HepG2 (cell line): ENCODE measurements at regions not wholly inside any gene's neighbourhood (a gene's known extent, or its start where the extent isn't known, plus 50 kb on each side); places are given as distances from the start of the nearest gene placed in this dataset.

Experiments
- ESRRA ChIP-seq: sonication (generic); formaldehyde crosslinking; IDR thresholded peaks from 2 replicates; pipeline ENCODE4 v1.5.1; 2020; ENCODE audit warnings: mild to moderate bottlenecking, low read depth, missing genetic modification reagents
- POLR2AphosphoS2 ChIP-seq: IDR thresholded peaks from 2 replicates; pipeline ENCODE4 v1.6.1; 2011; ENCODE audit warnings: low read depth, low read length, improper control_type of control experiment
- ZNF234 ChIP-seq: sonication (generic); formaldehyde crosslinking; conservative IDR thresholded peaks from 2 replicates; pipeline ENCODE4 v1.5.1; 2020; ENCODE audit warnings: mild to moderate bottlenecking, missing genetic modification reagents
- ZSCAN31 ChIP-seq: sonication (generic); formaldehyde crosslinking; IDR thresholded peaks from 2 replicates; pipeline ENCODE4 v1.5.0; 2020; ENCODE audit warnings: low read depth, mild to moderate bottlenecking, missing genetic modification reagents
- TF ChIP-seq, protein P1 (sequence below): sonication (generic); formaldehyde crosslinking; IDR thresholded peaks from 2 replicates; pipeline ENCODE4 v1.9.0; 2022; ENCODE audit warnings: missing genetic modification reagents, mild to moderate bottlenecking, borderline replicate concordance
- TF ChIP-seq, protein P2 (sequence below): sonication (generic); formaldehyde crosslinking; IDR thresholded peaks from 2 replicates; pipeline ENCODE4 v1.4.0; 2020; ENCODE audit warnings: missing genetic modification reagents
- TF ChIP-seq, protein P3 (sequence below): sonication (generic); formaldehyde crosslinking; IDR thresholded peaks from 2 replicates; pipeline ENCODE4 v1.9.0; 2021; ENCODE audit warnings: mild to moderate bottlenecking, missing genetic modification reagents
- TF ChIP-seq, protein P4 (sequence below): sonication (generic); formaldehyde crosslinking; IDR thresholded peaks from 2 replicates; pipeline ENCODE4 v1.4.0; 2020; ENCODE audit warnings: missing genetic modification reagents
- TF ChIP-seq, protein P5 (sequence below): sonication (generic); formaldehyde crosslinking; IDR thresholded peaks from one replicate; pipeline ENCODE4 v1.5.1; 2020; ENCODE audit warnings: mild to moderate bottlenecking, missing genetic modification reagents; ENCODE audit errors: not compliant biosample characterization

DNA sequence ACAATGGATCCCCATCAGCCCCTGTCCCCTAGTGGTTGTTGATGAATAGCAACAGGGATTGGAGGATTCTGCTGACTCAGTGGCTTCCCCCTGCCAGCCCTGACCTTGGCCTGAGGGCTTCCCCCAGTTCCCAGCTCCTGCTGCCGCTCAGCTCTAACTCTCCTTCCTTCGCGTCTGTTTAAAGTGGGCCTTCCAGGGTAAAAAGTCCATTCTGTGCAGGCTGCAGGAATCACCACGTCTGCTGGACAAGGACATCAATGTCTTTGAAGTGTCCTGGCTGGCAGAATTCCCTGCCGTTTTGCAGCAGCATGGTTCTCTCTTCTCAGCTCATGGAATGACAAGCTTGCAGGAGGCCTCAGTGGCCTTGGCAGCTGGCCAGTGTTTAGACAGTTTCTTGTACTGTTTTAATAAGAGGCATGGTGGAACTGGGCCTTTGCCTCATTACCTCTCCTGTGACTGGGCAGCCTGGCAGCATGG, 152.5 kb upstream of the STX18 start (continued):
- TF ChIP-seq ZSCAN31, result no peak; the same call in 1 of the 2 replicates
- TF ChIP-seq POLR2AphosphoS2, result no peak
- no peak for TF ChIP-seq ZNF234 (CRISPR knock-in tag)
- TF ChIP-seq, protein P1, sequence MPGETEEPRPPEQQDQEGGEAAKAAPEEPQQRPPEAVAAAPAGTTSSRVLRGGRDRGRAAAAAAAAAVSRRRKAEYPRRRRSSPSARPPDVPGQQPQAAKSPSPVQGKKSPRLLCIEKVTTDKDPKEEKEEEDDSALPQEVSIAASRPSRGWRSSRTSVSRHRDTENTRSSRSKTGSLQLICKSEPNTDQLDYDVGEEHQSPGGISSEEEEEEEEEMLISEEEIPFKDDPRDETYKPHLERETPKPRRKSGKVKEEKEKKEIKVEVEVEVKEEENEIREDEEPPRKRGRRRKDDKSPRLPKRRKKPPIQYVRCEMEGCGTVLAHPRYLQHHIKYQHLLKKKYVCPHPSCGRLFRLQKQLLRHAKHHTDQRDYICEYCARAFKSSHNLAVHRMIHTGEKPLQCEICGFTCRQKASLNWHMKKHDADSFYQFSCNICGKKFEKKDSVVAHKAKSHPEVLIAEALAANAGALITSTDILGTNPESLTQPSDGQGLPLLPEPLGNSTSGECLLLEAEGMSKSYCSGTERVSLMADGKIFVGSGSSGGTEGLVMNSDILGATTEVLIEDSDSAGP (CRISPR knock-in tag), result peak; percentile 81
- TF ChIP-seq, protein P2, sequence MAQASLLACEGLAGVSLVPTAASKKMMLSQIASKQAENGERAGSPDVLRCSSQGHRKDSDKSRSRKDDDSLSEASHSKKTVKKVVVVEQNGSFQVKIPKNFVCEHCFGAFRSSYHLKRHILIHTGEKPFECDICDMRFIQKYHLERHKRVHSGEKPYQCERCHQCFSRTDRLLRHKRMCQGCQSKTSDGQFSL (CRISPR knock-in tag), result 0 out of 2 replicates have a peak, but pooled peaks have one; percentile 30
- TF ChIP-seq, protein P3, sequence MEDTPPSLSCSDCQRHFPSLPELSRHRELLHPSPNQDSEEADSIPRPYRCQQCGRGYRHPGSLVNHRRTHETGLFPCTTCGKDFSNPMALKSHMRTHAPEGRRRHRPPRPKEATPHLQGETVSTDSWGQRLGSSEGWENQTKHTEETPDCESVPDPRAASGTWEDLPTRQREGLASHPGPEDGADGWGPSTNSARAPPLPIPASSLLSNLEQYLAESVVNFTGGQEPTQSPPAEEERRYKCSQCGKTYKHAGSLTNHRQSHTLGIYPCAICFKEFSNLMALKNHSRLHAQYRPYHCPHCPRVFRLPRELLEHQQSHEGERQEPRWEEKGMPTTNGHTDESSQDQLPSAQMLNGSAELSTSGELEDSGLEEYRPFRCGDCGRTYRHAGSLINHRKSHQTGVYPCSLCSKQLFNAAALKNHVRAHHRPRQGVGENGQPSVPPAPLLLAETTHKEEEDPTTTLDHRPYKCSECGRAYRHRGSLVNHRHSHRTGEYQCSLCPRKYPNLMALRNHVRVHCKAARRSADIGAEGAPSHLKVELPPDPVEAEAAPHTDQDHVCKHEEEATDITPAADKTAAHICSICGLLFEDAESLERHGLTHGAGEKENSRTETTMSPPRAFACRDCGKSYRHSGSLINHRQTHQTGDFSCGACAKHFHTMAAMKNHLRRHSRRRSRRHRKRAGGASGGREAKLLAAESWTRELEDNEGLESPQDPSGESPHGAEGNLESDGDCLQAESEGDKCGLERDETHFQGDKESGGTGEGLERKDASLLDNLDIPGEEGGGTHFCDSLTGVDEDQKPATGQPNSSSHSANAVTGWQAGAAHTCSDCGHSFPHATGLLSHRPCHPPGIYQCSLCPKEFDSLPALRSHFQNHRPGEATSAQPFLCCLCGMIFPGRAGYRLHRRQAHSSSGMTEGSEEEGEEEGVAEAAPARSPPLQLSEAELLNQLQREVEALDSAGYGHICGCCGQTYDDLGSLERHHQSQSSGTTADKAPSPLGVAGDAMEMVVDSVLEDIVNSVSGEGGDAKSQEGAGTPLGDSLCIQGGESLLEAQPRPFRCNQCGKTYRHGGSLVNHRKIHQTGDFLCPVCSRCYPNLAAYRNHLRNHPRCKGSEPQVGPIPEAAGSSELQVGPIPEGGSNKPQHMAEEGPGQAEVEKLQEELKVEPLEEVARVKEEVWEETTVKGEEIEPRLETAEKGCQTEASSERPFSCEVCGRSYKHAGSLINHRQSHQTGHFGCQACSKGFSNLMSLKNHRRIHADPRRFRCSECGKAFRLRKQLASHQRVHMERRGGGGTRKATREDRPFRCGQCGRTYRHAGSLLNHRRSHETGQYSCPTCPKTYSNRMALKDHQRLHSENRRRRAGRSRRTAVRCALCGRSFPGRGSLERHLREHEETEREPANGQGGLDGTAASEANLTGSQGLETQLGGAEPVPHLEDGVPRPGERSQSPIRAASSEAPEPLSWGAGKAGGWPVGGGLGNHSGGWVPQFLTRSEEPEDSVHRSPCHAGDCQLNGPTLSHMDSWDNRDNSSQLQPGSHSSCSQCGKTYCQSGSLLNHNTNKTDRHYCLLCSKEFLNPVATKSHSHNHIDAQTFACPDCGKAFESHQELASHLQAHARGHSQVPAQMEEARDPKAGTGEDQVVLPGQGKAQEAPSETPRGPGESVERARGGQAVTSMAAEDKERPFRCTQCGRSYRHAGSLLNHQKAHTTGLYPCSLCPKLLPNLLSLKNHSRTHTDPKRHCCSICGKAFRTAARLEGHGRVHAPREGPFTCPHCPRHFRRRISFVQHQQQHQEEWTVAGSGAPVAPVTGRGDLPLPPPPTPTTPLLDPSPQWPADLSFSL, result peak; percentile 59; the same call in 1 of the 2 replicates
- TF ChIP-seq ESRRA (CRISPR knock-in tag), result peak; percentile 76
- TF ChIP-seq, protein P4, sequence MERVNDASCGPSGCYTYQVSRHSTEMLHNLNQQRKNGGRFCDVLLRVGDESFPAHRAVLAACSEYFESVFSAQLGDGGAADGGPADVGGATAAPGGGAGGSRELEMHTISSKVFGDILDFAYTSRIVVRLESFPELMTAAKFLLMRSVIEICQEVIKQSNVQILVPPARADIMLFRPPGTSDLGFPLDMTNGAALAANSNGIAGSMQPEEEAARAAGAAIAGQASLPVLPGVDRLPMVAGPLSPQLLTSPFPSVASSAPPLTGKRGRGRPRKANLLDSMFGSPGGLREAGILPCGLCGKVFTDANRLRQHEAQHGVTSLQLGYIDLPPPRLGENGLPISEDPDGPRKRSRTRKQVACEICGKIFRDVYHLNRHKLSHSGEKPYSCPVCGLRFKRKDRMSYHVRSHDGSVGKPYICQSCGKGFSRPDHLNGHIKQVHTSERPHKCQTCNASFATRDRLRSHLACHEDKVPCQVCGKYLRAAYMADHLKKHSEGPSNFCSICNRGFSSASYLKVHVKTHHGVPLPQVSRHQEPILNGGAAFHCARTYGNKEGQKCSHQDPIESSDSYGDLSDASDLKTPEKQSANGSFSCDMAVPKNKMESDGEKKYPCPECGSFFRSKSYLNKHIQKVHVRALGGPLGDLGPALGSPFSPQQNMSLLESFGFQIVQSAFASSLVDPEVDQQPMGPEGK, result 0 out of 2 replicates have a peak, but pooled peaks have one; percentile 40
- TF ChIP-seq, protein P5, sequence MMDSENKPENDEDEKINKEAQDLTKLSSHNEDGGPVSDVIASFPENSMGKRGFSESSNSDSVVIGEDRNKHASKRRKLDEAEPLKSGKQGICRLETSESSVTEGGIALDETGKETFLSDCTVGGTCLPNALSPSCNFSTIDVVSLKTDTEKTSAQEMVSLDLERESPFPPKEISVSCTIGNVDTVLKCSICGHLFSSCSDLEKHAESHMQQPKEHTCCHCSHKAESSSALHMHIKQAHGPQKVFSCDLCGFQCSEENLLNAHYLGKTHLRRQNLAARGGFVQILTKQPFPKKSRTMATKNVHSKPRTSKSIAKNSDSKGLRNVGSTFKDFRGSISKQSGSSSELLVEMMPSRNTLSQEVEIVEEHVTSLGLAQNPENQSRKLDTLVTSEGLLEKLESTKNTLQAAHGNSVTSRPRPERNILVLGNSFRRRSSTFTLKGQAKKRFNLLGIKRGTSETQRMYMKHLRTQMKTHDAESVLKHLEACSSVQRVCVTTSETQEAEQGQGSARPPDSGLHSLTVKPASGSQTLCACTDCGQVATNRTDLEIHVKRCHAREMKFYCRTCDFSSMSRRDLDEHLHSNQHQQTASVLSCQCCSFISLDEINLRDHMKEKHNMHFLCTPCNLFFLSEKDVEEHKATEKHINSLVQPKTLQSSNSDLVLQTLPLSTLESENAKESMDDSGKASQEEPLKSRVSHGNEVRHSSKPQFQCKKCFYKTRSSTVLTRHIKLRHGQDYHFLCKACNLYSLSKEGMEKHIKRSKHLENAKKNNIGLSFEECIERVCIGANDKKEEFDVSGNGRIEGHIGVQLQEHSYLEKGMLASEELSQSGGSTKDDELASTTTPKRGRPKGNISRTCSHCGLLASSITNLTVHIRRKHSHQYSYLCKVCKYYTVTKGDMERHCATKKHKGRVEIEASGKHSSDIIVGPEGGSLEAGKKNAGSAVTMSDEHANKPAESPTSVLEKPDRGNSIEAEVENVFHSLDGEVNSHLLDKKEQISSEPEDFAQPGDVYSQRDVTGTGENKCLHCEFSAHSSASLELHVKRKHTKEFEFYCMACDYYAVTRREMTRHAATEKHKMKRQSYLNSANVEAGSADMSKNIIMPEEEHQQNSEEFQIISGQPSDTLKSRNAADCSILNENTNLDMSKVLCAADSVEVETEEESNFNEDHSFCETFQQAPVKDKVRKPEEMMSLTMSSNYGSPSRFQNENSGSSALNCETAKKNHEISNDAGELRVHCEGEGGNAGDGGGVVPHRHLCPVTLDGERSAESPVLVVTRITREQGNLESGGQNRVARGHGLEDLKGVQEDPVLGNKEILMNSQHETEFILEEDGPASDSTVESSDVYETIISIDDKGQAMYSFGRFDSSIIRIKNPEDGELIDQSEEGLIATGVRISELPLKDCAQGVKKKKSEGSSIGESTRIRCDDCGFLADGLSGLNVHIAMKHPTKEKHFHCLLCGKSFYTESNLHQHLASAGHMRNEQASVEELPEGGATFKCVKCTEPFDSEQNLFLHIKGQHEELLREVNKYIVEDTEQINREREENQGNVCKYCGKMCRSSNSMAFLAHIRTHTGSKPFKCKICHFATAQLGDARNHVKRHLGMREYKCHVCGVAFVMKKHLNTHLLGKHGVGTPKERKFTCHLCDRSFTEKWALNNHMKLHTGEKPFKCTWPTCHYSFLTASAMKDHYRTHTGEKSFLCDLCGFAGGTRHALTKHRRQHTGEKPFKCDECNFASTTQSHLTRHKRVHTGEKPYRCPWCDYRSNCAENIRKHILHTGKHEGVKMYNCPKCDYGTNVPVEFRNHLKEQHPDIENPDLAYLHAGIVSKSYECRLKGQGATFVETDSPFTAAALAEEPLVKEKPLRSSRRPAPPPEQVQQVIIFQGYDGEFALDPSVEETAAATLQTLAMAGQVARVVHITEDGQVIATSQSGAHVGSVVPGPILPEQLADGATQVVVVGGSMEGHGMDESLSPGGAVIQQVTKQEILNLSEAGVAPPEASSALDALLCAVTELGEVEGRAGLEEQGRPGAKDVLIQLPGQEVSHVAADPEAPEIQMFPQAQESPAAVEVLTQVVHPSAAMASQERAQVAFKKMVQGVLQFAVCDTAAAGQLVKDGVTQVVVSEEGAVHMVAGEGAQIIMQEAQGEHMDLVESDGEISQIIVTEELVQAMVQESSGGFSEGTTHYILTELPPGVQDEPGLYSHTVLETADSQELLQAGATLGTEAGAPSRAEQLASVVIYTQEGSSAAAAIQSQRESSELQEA (CRISPR knock-in tag), result no peak
